Testis (tissue), 2 donors: ENCODE measurements at regions not wholly inside any gene's neighbourhood (a gene's known extent, or its start where the extent isn't known, plus 50 kb on each side); places are given as distances from the start of the nearest gene placed in this dataset.

Experiments
- CTCF ChIP-seq, 3 experiments: fragments of 450-650 bp in 2 of 3; fragments of 200-600 bp in 1 of 3; sonication (generic) in 1 of 3; IDR thresholded peaks; one replicate each; pipeline ENCODE4 v1.5.1; 2016 to 2019; ENCODE audit warnings: antibody characterized with exemption in 3 of 3, mild to moderate bottlenecking in 2 of 3, moderate library complexity in 1 of 3
- POLR2A ChIP-seq: fragments of 450-650 bp; IDR thresholded peaks from one replicate; pipeline ENCODE4 v1.6.1; 2017; ENCODE audit warnings: antibody characterized with exemption, mild to moderate bottlenecking, moderate library complexity

- TF ChIP-seq POLR2A (no peak), CTCF (IDR thresholded peaks at IDR 0.05) (no peak)
Observed at GRCh38 chr16:88195269-88195705, 187.5 kb upstream of the ZNF469 start.
